ENCODE measurements at regions not wholly inside any gene's neighbourhood (a gene's known extent, or its start where the extent isn't known, plus 50 kb on each side); places are given as distances from the start of the nearest gene placed in this dataset.
A peak's percentile ranks its signal among the peaks of the same experiment; 100 is the strongest.

DNA sequence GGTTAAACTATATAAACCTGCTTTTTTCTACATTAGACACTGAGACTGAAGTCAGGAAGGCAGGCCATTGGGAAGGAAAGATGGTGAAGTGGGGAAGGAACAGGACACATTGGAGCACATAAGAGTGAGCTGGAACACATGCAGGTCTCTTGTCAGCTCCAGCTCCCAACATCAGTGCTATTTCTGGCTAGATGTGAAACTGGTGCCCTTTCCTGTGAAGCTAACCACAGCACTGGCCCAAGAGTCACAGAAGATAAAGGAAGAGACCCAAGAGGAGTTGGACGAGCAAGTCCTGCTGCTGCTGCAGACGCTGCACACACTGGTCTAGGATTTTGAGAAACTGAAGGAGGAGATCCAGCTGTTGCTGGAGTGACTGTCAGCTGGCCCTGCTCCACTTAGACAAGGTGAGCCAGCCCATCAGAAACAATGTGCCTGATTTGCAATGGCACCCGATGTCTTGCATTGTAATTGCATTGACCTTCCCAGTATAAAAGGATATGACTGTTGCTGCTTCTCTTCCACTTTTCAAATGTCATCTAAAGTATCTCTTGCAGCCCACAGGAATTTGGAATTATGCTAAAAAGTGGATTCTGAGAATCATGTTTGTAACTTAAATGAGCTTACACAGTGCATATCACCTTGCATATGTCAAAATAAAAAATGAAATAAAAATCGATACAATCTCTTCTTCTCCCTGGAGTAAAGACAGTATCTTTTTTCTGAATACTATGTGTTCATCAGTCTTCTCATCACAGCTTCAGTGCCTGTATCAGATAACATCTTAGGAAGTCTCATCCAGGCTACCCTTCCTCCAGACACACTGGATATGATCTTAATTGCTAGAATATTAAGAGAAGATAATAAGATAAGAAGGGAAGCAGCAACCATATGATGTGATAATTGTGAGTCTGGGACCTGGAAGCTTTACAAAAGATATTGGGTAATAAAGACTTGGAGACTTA, 230.7 kb upstream of the SPRY2 start:
- Histone ChIP-seq H3K27me3 (ENCODE audit: control insufficient read depth in 2 of 2, insufficient read depth in 1 of 2, low read length in 1 of 2) (no peaks in the 10 kb centered on the region), H3K9me3 (ENCODE audit: control insufficient read depth in 2 of 2, insufficient read depth in 1 of 2, low read length in 1 of 2) (no peaks in the 10 kb centered on the region), H3K27ac (ENCODE audit: low read depth in 1 of 2, low read length in 1 of 2) (no peak overlapping the region), H3K36me3 (ENCODE audit: control insufficient read depth in 2 of 2, insufficient read depth in 2 of 2, low read length in 1 of 2) (no peaks in the 10 kb centered on the region), H3K4me1 (ENCODE audit: control insufficient read depth in 2 of 2, insufficient read depth in 2 of 2, low read length in 2 of 2) (no peaks in the 10 kb centered on the region), H3K4me3 (ENCODE audit: low read length in 2 of 2) (no peak overlapping the region)
- WGBS: 94% methylated on average over 4 of the region's 4 CpGs
- no peak for DNase-seq (ENCODE audit: low read depth in 6 of 9, low spot score in 9 of 9)

DNA sequence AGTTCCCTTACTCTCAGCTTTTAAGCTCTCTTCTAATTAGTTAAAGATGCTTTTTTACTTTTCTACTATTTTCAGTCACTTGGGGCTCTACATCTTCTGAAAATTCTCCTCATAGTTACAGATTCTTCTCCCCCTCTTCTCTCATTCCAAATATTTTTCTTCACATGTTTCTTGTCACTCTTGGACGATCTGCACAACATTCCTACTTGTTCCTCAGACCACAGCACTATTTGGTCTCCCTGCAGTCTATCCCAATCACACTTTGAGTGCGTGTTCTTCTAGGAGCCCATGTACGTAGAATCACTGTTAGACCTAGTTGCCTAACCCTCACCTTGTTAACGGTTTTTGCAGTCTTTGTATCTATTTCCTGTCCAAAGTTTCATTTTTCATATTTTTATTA, 222.5 kb upstream of the SPRY2 start:
- Histone ChIP-seq H3K36me3 (ENCODE audit: control insufficient read depth in 2 of 2, insufficient read depth in 2 of 2, low read length in 1 of 2) (no peaks in the 10 kb centered on the region), H3K27ac (ENCODE audit: low read depth in 1 of 2, low read length in 1 of 2) (no peak overlapping the region), H3K27me3 (ENCODE audit: control insufficient read depth in 2 of 2, insufficient read depth in 1 of 2, low read length in 1 of 2) (no peaks in the 10 kb centered on the region), H3K9me3 (ENCODE audit: control insufficient read depth in 2 of 2, insufficient read depth in 1 of 2, low read length in 1 of 2) (no peaks in the 10 kb centered on the region), H3K4me3 (ENCODE audit: low read length in 2 of 2) (no peak overlapping the region), H3K4me1 (ENCODE audit: control insufficient read depth in 2 of 2, insufficient read depth in 2 of 2, low read length in 2 of 2) (no peaks in the 10 kb centered on the region)
- 82% methylated on average over 4 of the region's 4 CpGs for WGBS
- no peak for DNase-seq (ENCODE audit: low read depth in 6 of 9, low spot score in 9 of 9)

DNA sequence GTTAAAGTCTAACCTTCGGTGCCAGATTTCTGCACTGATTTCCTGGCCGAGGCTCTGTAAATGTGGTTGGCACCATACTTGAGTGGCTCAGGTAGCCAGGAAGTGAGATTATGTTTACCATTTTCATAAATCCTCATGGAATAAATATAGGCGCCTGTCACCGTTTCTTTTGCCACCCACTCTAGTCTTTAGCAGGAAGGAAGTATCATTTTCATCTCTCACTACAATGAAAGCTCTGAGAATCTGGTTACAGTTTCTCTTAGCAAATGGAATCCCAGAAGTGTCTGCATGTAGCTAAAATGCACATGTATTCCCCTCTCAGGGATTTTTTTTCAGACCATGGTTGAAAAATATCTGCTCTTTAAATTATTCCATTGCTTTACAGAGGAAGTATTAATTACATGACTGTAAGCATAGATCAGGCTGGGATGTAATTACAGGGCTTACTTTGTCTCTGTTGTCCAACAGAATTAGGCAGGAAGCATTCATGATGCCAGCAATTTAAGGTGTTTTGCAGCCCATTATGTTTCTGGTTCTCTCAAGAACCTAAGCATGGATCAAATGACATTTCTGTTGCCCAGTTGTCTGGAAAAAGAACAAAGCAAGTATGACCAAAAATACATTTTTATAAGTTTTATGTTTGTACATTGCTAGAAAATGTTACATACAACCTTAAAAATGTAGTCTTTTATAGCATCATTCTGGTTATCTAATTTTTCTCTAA, 221.7 kb upstream of the SPRY2 start:
- H3K4me1 ChIP-seq (ENCODE audit: control insufficient read depth in 2 of 2, insufficient read depth in 2 of 2, low read length in 2 of 2): no peaks in the 10 kb centered on the region
- H3K27me3 ChIP-seq (ENCODE audit: control insufficient read depth in 2 of 2, insufficient read depth in 1 of 2, low read length in 1 of 2): no peaks in the 10 kb centered on the region
- no peaks in the 10 kb centered on the region for H3K9me3 ChIP-seq (ENCODE audit: control insufficient read depth in 2 of 2, insufficient read depth in 1 of 2, low read length in 1 of 2)
- H3K36me3 ChIP-seq (ENCODE audit: control insufficient read depth in 2 of 2, insufficient read depth in 2 of 2, low read length in 1 of 2): no peaks in the 10 kb centered on the region
- 64% methylated on average over 4 of the region's 4 CpGs for WGBS
- peak overlapping the region; percentile 42 to 46 for H3K27ac ChIP-seq (ENCODE audit: low read depth in 1 of 2, low read length in 1 of 2)
- DNase-seq (ENCODE audit: low read depth in 6 of 9, low spot score in 9 of 9): peak in 2 of 9 donors; percentile 14 to 23
- H3K4me3 ChIP-seq (ENCODE audit: low read length in 2 of 2): no peak overlapping the region

DNA sequence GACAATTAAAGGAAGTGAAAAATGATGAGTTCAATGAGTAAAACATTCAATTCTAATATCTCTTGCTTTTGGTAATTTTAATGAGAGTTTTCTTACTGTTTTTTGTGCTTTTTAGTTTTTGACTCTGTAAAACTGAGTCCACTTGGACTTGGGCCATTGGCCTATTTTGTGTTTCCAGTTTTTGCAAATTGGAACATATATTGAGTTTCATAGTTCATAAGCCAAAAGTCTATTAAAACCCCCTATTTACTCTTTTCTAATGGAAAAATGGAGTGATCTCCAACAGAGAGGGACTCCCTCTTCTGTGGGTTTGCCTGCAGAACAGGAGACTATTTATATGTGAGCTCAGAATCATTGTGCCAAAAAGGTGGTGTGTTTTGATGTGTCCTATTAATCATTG, 219.7 kb upstream of the SPRY2 start:
- no peak overlapping the region for H3K27ac ChIP-seq (ENCODE audit: low read depth in 1 of 2, low read length in 1 of 2)
- H3K9me3 ChIP-seq (ENCODE audit: control insufficient read depth in 2 of 2, insufficient read depth in 1 of 2, low read length in 1 of 2): no peaks in the 10 kb centered on the region
- H3K4me3 ChIP-seq (ENCODE audit: low read length in 2 of 2): no peak overlapping the region
- H3K4me1 ChIP-seq (ENCODE audit: control insufficient read depth in 2 of 2, insufficient read depth in 2 of 2, low read length in 2 of 2): no peaks in the 10 kb centered on the region
- H3K27me3 ChIP-seq (ENCODE audit: control insufficient read depth in 2 of 2, insufficient read depth in 1 of 2, low read length in 1 of 2): no peaks in the 10 kb centered on the region
- DNase-seq (ENCODE audit: low read depth in 6 of 9, low spot score in 9 of 9): no peak
- H3K36me3 ChIP-seq (ENCODE audit: control insufficient read depth in 2 of 2, insufficient read depth in 2 of 2, low read length in 1 of 2): no peaks in the 10 kb centered on the region

DNA sequence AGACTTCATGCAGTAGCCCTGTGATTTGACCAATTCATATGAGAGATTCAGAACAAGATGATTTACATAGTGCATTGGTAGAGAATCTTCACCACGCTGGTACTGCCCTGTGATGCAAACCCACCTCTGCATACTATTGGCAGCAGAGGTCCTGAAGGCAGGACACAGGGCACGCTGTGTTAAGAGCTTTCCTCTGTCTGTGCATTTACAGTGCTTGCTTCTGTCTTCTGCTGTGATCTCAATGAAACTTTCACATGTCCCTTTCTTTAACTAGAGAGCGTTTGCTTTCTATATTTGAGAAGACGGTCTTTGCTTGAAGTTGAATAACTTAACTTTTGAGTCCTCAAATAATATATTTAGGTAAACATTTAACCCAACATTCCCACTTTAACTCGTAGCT, 219.0 kb upstream of the SPRY2 start:
- H3K27me3 ChIP-seq (ENCODE audit: control insufficient read depth in 2 of 2, insufficient read depth in 1 of 2, low read length in 1 of 2): no peaks in the 10 kb centered on the region

DNA sequence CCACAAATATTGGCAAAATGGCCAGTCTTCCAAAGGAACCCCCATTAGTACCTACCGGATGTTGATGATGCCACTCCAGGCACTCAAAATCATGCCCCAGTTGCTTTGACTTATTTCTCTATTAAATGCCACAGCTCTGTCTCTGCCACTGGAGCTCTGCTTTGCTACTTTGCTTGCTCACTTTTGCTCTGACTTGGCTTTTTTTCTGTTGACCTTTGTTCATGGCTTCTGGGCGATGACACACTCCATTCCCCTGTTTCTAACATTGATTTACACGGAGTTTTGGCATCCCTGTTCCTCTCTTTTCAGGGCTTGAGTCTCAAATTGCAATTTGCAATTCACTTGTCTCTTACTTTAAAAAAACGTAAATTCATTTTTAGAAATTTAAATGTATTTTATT, 217.1 kb upstream of the SPRY2 start:
- no peak for DNase-seq (ENCODE audit: low read depth in 6 of 9, low spot score in 9 of 9)
- WGBS: 95% methylated on average over 4 of the region's 4 CpGs
- no peaks in the 10 kb centered on the region for H3K4me1 ChIP-seq (ENCODE audit: control insufficient read depth in 2 of 2, insufficient read depth in 2 of 2, low read length in 2 of 2)

More for the DNA sequence above, 219.0 kb upstream of the SPRY2 start:
- WGBS: 89% methylated on average over 5 of the region's 5 CpGs
- no peaks in the 10 kb centered on the region for H3K9me3 ChIP-seq (ENCODE audit: control insufficient read depth in 2 of 2, insufficient read depth in 1 of 2, low read length in 1 of 2)
- H3K4me1 ChIP-seq (ENCODE audit: control insufficient read depth in 2 of 2, insufficient read depth in 2 of 2, low read length in 2 of 2): no peaks in the 10 kb centered on the region
- H3K36me3 ChIP-seq (ENCODE audit: control insufficient read depth in 2 of 2, insufficient read depth in 2 of 2, low read length in 1 of 2): no peaks in the 10 kb centered on the region
- H3K4me3 ChIP-seq (ENCODE audit: low read length in 2 of 2): no peak overlapping the region
- no peak overlapping the region for H3K27ac ChIP-seq (ENCODE audit: low read depth in 1 of 2, low read length in 1 of 2)
- DNase-seq (ENCODE audit: low read depth in 6 of 9, low spot score in 9 of 9): no peak

DNA sequence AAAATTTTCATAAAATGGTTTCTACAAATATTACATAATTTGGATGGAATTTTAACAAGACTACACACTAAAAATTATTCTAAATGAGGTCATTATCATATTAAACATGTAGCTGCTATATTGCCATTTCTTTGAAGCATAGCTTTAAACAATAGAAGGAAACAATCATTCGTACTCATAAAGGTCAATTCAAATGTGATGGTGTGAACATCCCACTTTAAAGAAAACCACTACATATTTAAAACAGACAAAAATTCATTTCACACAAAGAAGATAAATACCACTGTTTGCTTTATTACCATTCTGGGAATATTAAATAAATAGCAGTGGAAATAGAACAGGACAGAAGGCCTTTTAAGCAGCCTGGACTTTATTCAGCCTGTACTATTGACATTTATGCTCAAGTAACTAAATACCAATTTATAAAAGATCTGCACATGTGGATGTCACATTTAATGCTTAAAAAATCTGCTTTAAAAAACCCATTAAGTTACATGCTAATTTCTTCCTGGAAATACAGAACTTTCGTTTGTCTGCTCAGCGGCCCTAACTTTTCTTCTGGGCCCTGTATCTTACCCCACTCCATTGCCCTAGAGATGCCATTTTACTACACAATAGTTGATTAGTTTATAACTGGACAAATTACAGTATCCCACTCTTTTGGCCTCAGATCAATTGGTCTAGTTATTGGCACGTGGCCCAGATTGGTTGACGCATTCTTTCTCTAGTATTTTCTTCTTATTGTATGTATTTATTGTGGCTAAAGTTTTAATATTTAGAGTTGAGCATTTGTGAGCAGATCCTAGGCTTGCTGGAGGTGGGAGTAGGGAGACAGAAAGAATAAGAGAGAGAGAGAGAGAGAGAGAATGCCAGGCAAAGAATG, 215.1 kb upstream of the SPRY2 start:
- Histone ChIP-seq H3K36me3 (ENCODE audit: control insufficient read depth in 2 of 2, insufficient read depth in 2 of 2, low read length in 1 of 2) (no peaks in the 10 kb centered on the region), H3K4me1 (ENCODE audit: control insufficient read depth in 2 of 2, insufficient read depth in 2 of 2, low read length in 2 of 2) (no peaks in the 10 kb centered on the region), H3K27me3 (ENCODE audit: control insufficient read depth in 2 of 2, insufficient read depth in 1 of 2, low read length in 1 of 2) (no peaks in the 10 kb centered on the region), H3K9me3 (ENCODE audit: control insufficient read depth in 2 of 2, insufficient read depth in 1 of 2, low read length in 1 of 2) (no peaks in the 10 kb centered on the region), H3K27ac (ENCODE audit: low read depth in 1 of 2, low read length in 1 of 2) (no peak overlapping the region), H3K4me3 (ENCODE audit: low read length in 2 of 2) (no peak overlapping the region)
- 82% methylated on average over 5 of the region's 5 CpGs for WGBS
- DNase-seq (ENCODE audit: low read depth in 6 of 9, low spot score in 9 of 9): no peak

More for the DNA sequence above, 217.1 kb upstream of the SPRY2 start:
- H3K27me3 ChIP-seq (ENCODE audit: control insufficient read depth in 2 of 2, insufficient read depth in 1 of 2, low read length in 1 of 2): no peaks in the 10 kb centered on the region
- H3K4me3 ChIP-seq (ENCODE audit: low read length in 2 of 2): no peak overlapping the region
- H3K27ac ChIP-seq (ENCODE audit: low read depth in 1 of 2, low read length in 1 of 2): no peak overlapping the region
- no peaks in the 10 kb centered on the region for H3K9me3 ChIP-seq (ENCODE audit: control insufficient read depth in 2 of 2, insufficient read depth in 1 of 2, low read length in 1 of 2)
- no peaks in the 10 kb centered on the region for H3K36me3 ChIP-seq (ENCODE audit: control insufficient read depth in 2 of 2, insufficient read depth in 2 of 2, low read length in 1 of 2)

DNA sequence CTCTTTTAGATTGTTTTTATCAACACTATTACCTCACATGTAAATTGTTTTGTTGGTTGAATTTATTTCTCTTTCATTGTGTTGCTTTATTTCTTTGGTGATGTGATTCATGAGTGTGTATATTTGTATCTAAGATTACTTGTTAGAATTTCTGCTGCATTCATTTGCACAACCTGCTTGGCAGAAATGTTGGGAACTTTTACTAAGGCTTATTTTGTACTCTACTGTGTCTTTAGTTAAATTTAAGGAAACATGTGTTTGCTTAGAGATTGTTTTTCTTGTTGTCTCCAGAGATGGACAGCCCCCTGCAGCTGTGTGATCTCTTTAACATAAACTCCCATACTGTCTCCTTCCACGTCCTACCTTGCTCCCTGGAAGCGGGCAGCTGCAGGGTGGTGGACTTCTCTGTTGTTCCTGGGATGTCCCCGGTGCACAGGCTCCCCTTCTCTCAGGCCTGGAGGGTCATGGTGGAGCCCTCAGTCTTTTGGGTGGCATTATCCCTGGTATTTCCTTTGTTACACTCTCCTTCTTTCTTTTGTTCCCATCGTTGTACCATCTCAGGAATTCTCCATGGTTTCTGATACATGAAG, 212.0 kb upstream of the SPRY2 start:
- H3K4me3 ChIP-seq (ENCODE audit: low read length in 2 of 2): no peak overlapping the region
- 66% methylated on average over 4 of the region's 4 CpGs for WGBS
- DNase-seq (ENCODE audit: low read depth in 6 of 9, low spot score in 9 of 9): no peak
- no peaks in the 10 kb centered on the region for H3K9me3 ChIP-seq (ENCODE audit: control insufficient read depth in 2 of 2, insufficient read depth in 1 of 2, low read length in 1 of 2)
- H3K27ac ChIP-seq (ENCODE audit: low read depth in 1 of 2, low read length in 1 of 2): no peak overlapping the region
- no peaks in the 10 kb centered on the region for H3K4me1 ChIP-seq (ENCODE audit: control insufficient read depth in 2 of 2, insufficient read depth in 2 of 2, low read length in 2 of 2)
- H3K27me3 ChIP-seq (ENCODE audit: control insufficient read depth in 2 of 2, insufficient read depth in 1 of 2, low read length in 1 of 2): no peaks in the 10 kb centered on the region
- no peaks in the 10 kb centered on the region for H3K36me3 ChIP-seq (ENCODE audit: control insufficient read depth in 2 of 2, insufficient read depth in 2 of 2, low read length in 1 of 2)

Data from thymus (tissue), 11 donors.